Caki2 (cell line): ENCODE measurements at regions not wholly inside any gene's neighbourhood (a gene's known extent, or its start where the extent isn't known, plus 50 kb on each side); places are given as distances from the start of the nearest gene placed in this dataset.
A peak's percentile ranks its signal among the peaks of the same experiment; 100 is the strongest.
"Not testable (repeated sequence)": the region's sequence is repeated elsewhere in the genome, so short reads cannot be mapped to it uniquely, and the experiment has no call there.

Source experiments
- DNase-seq: peaks from one replicate; pipeline ENCODE4 v3.0.0-alpha.2; 2015; ENCODE audit warnings: low read depth
- in situ Hi-C: cut with HindIII; loops from 2 replicates; pipeline ENCODE4 v1.10.0; 2016; ENCODE audit warnings: low sequenced_read_pairs, low pct_unique_long_range_greater_than_20kb, mixed read lengths

GRCh38 chr5:91599863-91600262, 216.7 kb upstream of the ARRDC3 start:
- in situ Hi-C loops, result no loop called here

GRCh38 chr5:91598216-91598615, 215.1 kb upstream of the ARRDC3 start:
- in situ Hi-C loops, result no loop called here
- DNase-seq, result no peak

More at GRCh38 chr5:91599863-91600262, 216.7 kb upstream of the ARRDC3 start:
- DNase-seq, result no peak

GRCh38 chr5:91595424-91595823, 212.3 kb upstream of the ARRDC3 start:
- DNase-seq, result no peak
- in situ Hi-C loops, result no loop called here

DNA sequence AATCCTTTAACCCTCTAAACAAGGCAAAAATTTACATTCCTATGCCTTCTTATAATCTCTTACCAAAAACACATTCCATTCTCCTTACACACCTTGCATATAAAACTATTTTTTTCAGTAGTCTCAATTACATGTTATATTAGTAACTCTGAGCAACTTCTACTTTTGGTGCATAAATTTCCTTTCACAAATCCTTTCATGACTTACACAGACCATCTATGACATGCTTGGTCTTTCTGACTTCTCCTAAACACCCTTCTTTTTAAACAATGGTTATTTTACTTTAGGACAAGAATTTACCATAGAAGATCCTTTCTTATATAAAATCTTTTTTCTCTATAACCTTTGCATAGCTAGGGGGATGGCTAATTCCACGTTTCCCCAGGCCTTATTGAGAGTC, 208.0 kb upstream of the ARRDC3 start:
- in situ Hi-C loops, result no loop called here
- peak; percentile 4 for DNase-seq

- no peak for DNase-seq
- in situ Hi-C loops, result no loop called here
Observed at GRCh38 chr5:91586232-91586631, 203.1 kb upstream of the ARRDC3 start.

DNA sequence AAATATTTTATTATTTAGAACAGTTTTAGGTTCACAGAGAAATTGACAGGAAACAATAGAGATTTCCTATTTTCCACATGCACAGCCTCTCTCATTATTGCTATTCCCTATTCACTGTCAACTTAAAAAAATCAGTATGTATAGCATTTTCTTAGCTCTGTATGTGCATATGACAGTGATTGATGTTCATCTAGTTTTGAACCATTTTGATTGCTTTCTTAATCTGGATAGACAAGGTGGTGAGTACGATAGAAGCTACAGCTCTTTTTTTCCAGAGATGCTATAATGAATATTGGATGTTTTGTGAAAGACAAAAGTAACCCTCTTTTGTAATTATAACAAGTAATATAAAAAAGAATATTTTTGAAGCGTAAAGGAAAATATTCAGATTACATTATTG, 201.2 kb upstream of the ARRDC3 start:
- DNase-seq, result no peak
- in situ Hi-C loops, result no loop called here

GRCh38 chr5:91566012-91566411, 182.9 kb upstream of the ARRDC3 start:
- in situ Hi-C loops, result not testable (repeated sequence)

GRCh38 chr5:91562922-91563321, 179.8 kb upstream of the ARRDC3 start:
- in situ Hi-C loops, result no loop called here
- DNase-seq, result no peak

More at GRCh38 chr5:91566012-91566411, 182.9 kb upstream of the ARRDC3 start:
- not testable (repeated sequence) for DNase-seq

- DNase-seq, result peak; percentile 2
- in situ Hi-C loops, result no loop called here
Observed at GRCh38 chr5:91541696-91542095, 158.6 kb upstream of the ARRDC3 start.

DNA sequence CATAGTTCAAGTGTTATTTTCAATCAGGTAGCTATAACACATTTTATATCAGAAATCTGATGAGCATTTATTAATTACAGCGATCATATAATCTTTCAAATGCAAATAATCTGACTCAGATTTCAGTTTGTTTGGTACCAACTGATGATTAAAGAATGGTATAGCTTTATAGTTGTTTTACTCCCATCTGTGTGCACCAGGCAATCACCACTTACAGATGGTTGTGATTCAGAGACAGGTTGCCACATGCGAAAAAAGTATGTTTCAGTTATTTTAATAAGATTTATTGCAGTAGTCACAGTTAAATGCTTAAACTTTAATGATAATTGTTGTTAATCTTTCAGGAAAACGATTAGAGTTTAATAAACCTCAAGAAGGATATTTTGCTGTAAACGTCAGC, 155.1 kb upstream of the ARRDC3 start:
- no peak for DNase-seq
- in situ Hi-C loops, result no loop called here

GRCh38 chr5:91535499-91535898, 152.4 kb upstream of the ARRDC3 start:
- DNase-seq, result no peak
- in situ Hi-C loops, result no loop called here

DNA sequence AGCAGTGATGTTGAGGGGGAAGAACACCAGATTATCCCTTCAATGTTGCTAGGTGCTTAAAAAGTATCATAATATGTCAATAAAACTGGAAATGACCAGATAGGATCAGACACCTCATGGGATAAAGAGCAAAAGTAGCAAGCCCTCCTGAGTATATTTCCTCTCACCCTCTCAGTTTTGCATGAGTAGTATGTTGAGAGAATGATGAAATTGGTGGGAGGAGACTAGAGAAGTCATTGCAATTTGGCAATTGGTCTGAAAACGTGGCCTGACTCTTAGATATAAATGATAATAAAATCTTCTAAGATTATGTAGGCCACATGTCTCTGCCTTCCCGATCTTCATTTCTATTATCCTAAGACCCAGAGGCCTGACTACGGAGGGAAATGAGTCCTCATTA, 151.2 kb upstream of the ARRDC3 start:
- no peak for DNase-seq
- in situ Hi-C loops, result no loop called here

- DNase-seq, result no peak
Observed at GRCh38 chr5:91532779-91533178, 149.7 kb upstream of the ARRDC3 start.

DNA sequence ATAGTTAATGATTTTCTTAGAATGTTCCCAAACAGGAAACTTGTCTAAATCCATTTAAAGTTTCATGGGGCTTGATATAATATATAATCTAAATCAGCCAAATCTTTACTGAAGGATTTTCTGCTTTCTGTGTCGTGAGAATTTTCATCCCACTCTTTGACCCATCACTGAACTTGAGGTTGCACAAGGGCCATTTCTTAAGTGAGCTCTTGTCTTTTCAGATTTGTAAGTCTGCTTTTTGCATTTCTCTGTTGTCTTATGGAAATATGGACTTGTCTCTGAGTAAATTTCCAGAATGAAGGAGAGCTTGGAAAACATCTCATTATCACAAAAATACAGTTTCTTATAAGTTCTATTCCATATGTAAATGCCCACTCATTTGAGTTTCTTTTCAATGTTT, 149.2 kb upstream of the ARRDC3 start:
- DNase-seq, result no peak

More at GRCh38 chr5:91532779-91533178, 149.7 kb upstream of the ARRDC3 start:
- in situ Hi-C loops, result no loop called here

DNA sequence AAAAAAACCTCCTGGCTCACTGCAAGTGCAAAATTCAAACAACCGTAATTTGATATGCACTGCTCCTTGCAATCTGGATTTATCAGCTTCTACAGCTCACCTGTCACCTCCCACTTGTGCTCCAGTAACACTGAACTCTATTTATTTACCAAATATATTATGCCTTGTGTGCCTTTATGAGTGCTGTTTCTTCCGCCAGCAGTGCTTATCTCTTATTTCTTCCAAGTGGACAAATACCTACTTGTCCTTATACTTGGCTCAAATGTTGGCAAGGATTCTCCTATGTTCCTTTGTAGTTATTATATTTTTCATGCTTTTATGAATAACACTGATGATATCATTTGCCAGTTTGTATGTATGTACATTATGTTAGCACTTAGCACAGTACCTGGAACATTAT, 145.7 kb upstream of the ARRDC3 start:
- in situ Hi-C loops, result no loop called here
- no peak for DNase-seq

More for the DNA sequence above, 149.2 kb upstream of the ARRDC3 start:
- in situ Hi-C loops, result no loop called here

- in situ Hi-C loops, result no loop called here
- no peak for DNase-seq
Observed at GRCh38 chr5:91521785-91522184, 138.7 kb upstream of the ARRDC3 start.

GRCh38 chr5:91521334-91521733, 138.2 kb upstream of the ARRDC3 start:
- no peak for DNase-seq
- in situ Hi-C loops, result no loop called here

GRCh38 chr5:91514400-91514799, 131.3 kb upstream of the ARRDC3 start:
- DNase-seq, result no peak
- in situ Hi-C loops, result no loop called here

DNA sequence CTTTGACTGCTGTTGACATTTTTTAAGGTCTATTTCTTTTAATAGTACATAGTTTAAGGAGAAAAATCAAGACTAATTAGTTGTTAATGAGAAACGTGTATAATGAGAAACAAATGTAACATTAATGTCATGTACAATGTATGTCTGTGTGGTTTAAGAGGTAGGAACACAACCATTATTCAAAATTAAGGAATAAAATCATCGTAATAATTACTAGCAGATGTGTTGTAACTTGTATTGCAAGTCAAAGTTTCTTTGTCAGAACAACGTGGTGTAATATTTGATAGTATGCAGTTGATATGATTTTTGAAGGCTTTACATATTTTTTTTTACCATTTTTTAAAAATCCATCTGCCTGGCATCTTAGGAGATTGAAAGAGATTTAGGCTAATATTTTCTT, 120.2 kb upstream of the ARRDC3 start:
- in situ Hi-C loops, result no loop called here
- DNase-seq, result no peak

GRCh38 chr5:91500758-91501157, 117.6 kb upstream of the ARRDC3 start:
- in situ Hi-C loops, result no loop called here
- no peak for DNase-seq
